BLaER1 (cell line): ENCODE measurements at regions not wholly inside any gene's neighbourhood (a gene's known extent, or its start where the extent isn't known, plus 50 kb on each side); places are given as distances from the start of the nearest gene placed in this dataset.

Experiments used
- H3K27ac ChIP-seq: shearing (Covaris generic); formaldehyde crosslinking; 2 replicates; pipeline ENCODE4 v1.8.1; 2022
- H3K27me3 ChIP-seq: shearing (Covaris generic); formaldehyde crosslinking; 2 replicates; pipeline ENCODE4 v1.8.1; 2022
- H3K36me3 ChIP-seq: shearing (Covaris generic); formaldehyde crosslinking; 2 replicates; pipeline ENCODE4 v1.8.1; 2022
- H3K4me1 ChIP-seq: shearing (Covaris generic); formaldehyde crosslinking; 2 replicates; pipeline ENCODE4 v1.8.1; 2022
- H3K4me2 ChIP-seq: shearing (Covaris generic); formaldehyde crosslinking; 2 replicates; pipeline ENCODE4 v1.8.1; 2022
- H3K4me3 ChIP-seq: shearing (Covaris generic); formaldehyde crosslinking; 2 replicates; pipeline ENCODE4 v1.8.1; 2022
- H3K9ac ChIP-seq: shearing (Covaris generic); formaldehyde crosslinking; 2 replicates; pipeline ENCODE4 v1.8.1; 2022
- H3K9me3 ChIP-seq: shearing (Covaris generic); formaldehyde crosslinking; 2 replicates; pipeline ENCODE4 v1.8.1; 2022
- H4K20me1 ChIP-seq: shearing (Covaris generic); formaldehyde crosslinking; 2 replicates; pipeline ENCODE4 v1.8.1; 2022
- Cebpa-rat ChIP-seq: shearing (Covaris generic); IDR thresholded peaks from 2 replicates; pipeline ENCODE4 v1.8.1; 2022

GRCh38 chr12:28930704-28931103 is 218.4 kb upstream of the FAR2 start:
- Histone ChIP-seq H3K4me2 (no peak overlapping the region), H3K27me3 (no peaks in the 10 kb centered on the region), H4K20me1 (no peaks in the 10 kb centered on the region), H3K4me3 (no peak overlapping the region), H3K9ac (no peak overlapping the region), H3K9me3 (no peaks in the 10 kb centered on the region), H3K27ac (no peak overlapping the region), H3K36me3 (no peaks in the 10 kb centered on the region), H3K4me1 (no peaks in the 10 kb centered on the region)
- TF ChIP-seq Cebpa-rat: no peak

- Histone ChIP-seq H3K27ac (no peak overlapping the region), H3K27me3 (no peaks in the 10 kb centered on the region), H3K4me2 (no peak overlapping the region), H3K4me1 (no peaks in the 10 kb centered on the region), H3K9ac (no peak overlapping the region), H3K36me3 (no peaks in the 10 kb centered on the region), H3K9me3 (no peaks in the 10 kb centered on the region), H3K4me3 (no peak overlapping the region), H4K20me1 (no peaks in the 10 kb centered on the region)
- no peak for TF ChIP-seq Cebpa-rat
Measured at GRCh38 chr12:28933176-28933575, 215.9 kb upstream of the FAR2 start.

GRCh38 chr12:28933864-28934527 is 215.1 kb upstream of the FAR2 start:
- Histone ChIP-seq H3K27me3 (no peaks in the 10 kb centered on the region), H3K4me2 (no peak overlapping the region), H3K9ac (no peak overlapping the region), H4K20me1 (no peaks in the 10 kb centered on the region), H3K36me3 (no peaks in the 10 kb centered on the region), H3K9me3 (no peaks in the 10 kb centered on the region), H3K4me1 (no peaks in the 10 kb centered on the region), H3K27ac (no peak overlapping the region), H3K4me3 (no peak overlapping the region)
- TF ChIP-seq Cebpa-rat: no peak

DNA sequence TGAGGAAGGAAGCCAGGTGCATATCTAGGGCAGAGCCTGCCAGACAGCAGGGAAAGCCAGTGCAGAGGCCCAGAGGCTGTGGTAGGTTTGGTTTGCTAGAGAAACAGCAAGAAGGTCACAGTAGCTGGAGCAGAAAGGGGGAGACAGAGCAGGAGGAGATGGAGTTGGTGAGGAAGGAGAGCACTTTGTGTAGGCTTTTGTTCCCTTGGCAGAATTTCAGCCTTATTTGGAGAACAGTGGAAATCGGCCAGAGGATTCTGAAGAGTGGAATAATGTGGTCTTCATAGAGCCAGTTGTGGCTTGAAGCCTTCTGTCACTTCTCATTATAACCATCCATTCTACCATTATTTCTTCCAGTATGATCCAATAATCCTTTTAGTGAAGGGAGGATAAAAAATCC is 212.9 kb upstream of the FAR2 start:
- no peaks in the 10 kb centered on the region for H3K9me3 ChIP-seq
- no peak overlapping the region for H3K9ac ChIP-seq
- H3K4me3 ChIP-seq: no peak overlapping the region
- H3K4me1 ChIP-seq: no peaks in the 10 kb centered on the region
- no peaks in the 10 kb centered on the region for H3K36me3 ChIP-seq
- no peak for TF ChIP-seq Cebpa-rat
- H3K4me2 ChIP-seq: no peak overlapping the region
- no peak overlapping the region for H3K27ac ChIP-seq
- H3K27me3 ChIP-seq: no peaks in the 10 kb centered on the region
- no peaks in the 10 kb centered on the region for H4K20me1 ChIP-seq

GRCh38 chr12:28936711-28937110 is 212.4 kb upstream of the FAR2 start:
- H3K9ac ChIP-seq: no peak overlapping the region
- no peaks in the 10 kb centered on the region for H3K27me3 ChIP-seq
- no peak overlapping the region for H3K4me3 ChIP-seq
- no peak for TF ChIP-seq Cebpa-rat
- H3K4me1 ChIP-seq: no peaks in the 10 kb centered on the region
- no peak overlapping the region for H3K27ac ChIP-seq
- H3K4me2 ChIP-seq: no peak overlapping the region
- H3K36me3 ChIP-seq: no peaks in the 10 kb centered on the region
- H3K9me3 ChIP-seq: no peaks in the 10 kb centered on the region
- no peaks in the 10 kb centered on the region for H4K20me1 ChIP-seq

DNA sequence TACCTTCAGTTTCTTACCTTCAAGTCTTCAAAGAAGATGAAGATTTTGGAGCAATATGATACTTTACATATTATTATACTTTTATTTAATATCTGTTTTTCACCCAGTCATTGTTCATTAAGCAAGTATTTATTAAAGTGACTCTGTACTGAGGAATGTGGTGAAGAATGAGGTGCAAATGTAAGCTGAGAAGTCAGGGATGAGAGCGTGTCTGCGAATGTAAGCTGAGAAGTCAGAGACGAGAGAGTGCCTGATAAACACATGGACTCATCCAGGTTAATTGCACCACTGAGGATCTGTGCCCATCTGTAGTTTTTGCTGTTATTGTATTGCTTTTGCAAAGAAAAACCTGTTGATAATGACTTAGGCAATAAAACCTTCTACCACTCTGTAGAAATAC is 211.9 kb upstream of the FAR2 start:
- H4K20me1 ChIP-seq: no peaks in the 10 kb centered on the region
- no peaks in the 10 kb centered on the region for H3K4me1 ChIP-seq
- no peaks in the 10 kb centered on the region for H3K9me3 ChIP-seq
- H3K9ac ChIP-seq: no peak overlapping the region
- no peak for TF ChIP-seq Cebpa-rat
- no peak overlapping the region for H3K4me2 ChIP-seq
- no peaks in the 10 kb centered on the region for H3K27me3 ChIP-seq
- no peak overlapping the region for H3K4me3 ChIP-seq
- H3K36me3 ChIP-seq: no peaks in the 10 kb centered on the region
- H3K27ac ChIP-seq: no peak overlapping the region

DNA sequence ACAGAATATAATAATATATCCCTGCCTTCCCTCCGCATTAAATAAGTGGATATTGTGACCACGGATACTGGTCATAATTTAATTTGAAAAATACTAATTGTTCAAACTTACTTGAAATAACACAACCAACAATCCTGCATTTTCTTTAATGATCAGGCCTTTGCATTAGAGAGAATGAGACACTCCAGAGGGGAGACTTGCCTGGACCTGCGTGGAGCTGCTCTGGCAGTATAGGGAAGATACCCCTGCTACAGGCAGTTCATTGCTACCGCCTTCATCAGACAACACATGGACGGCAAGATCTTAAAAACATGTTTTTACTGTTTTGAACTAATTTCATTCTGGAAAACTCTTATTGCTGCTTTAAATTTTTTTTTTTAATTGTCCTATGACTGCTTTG is 211.0 kb upstream of the FAR2 start:
- Histone ChIP-seq H3K4me2 (no peak overlapping the region), H3K36me3 (no peaks in the 10 kb centered on the region), H3K27me3 (no peaks in the 10 kb centered on the region), H3K4me1 (no peaks in the 10 kb centered on the region), H3K9me3 (no peaks in the 10 kb centered on the region), H4K20me1 (no peaks in the 10 kb centered on the region), H3K9ac (no peak overlapping the region), H3K4me3 (no peak overlapping the region), H3K27ac (no peak overlapping the region)
- no peak for TF ChIP-seq Cebpa-rat

DNA sequence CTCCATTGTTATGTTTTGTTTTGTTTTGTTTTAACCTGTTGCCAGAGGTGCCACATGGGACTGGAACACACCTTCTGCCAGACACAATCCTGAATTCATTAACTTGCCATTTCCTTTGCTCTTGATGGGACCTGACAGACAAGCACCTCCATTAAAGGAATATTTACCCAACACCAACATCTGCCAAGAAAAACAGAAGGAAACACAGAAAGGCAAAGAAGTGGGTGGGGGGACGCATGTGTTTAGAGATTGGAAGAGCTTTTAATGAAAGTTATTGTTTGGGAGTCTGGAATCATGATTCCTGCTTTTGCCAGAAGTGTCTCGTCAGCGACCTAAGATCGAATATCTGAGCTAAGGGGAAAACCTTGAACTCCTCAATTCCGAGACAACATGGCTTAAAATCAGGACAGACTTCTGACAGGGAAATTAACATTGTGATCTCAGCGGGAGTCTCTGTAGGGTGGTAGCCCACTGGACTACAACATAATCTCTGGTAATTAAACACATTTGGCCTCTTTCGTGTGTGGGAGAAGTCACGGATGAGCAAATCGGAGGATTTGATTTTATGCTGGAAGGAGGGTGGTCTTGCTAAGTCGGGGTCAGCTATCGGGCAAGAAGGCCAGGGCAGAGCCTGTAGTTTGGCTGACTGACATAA is 210.4 kb upstream of the FAR2 start:
- no peak overlapping the region for H3K4me2 ChIP-seq
- no peak overlapping the region for H3K4me3 ChIP-seq
- H4K20me1 ChIP-seq: no peaks in the 10 kb centered on the region
- H3K9ac ChIP-seq: no peak overlapping the region
- no peak for TF ChIP-seq Cebpa-rat
- H3K27me3 ChIP-seq: no peaks in the 10 kb centered on the region
- H3K4me1 ChIP-seq: no peaks in the 10 kb centered on the region
- no peaks in the 10 kb centered on the region for H3K36me3 ChIP-seq
- no peak overlapping the region for H3K27ac ChIP-seq
- H3K9me3 ChIP-seq: no peaks in the 10 kb centered on the region

- Histone ChIP-seq H3K36me3 (no peaks in the 10 kb centered on the region), H3K4me2 (no peak overlapping the region), H3K27me3 (no peaks in the 10 kb centered on the region), H3K4me3 (no peak overlapping the region), H3K9me3 (no peaks in the 10 kb centered on the region), H4K20me1 (no peaks in the 10 kb centered on the region), H3K4me1 (no peaks in the 10 kb centered on the region), H3K27ac (no peak overlapping the region), H3K9ac (no peak overlapping the region)
- TF ChIP-seq Cebpa-rat: no peak
Measured at GRCh38 chr12:28939427-28939826, 209.7 kb upstream of the FAR2 start.

- H4K20me1 ChIP-seq: no peaks in the 10 kb centered on the region
- no peaks in the 10 kb centered on the region for H3K36me3 ChIP-seq
- no peak overlapping the region for H3K4me3 ChIP-seq
- H3K27ac ChIP-seq: no peak overlapping the region
- no peaks in the 10 kb centered on the region for H3K9me3 ChIP-seq
- TF ChIP-seq Cebpa-rat: no peak
- H3K9ac ChIP-seq: no peak overlapping the region
- no peaks in the 10 kb centered on the region for H3K27me3 ChIP-seq
- no peak overlapping the region for H3K4me2 ChIP-seq
- no peaks in the 10 kb centered on the region for H3K4me1 ChIP-seq
Measured at GRCh38 chr12:28941248-28941647, 207.8 kb upstream of the FAR2 start.
